ENCODE measurements at regions not wholly inside any gene's neighbourhood (a gene's known extent, or its start where the extent isn't known, plus 50 kb on each side); places are given as distances from the start of the nearest gene placed in this dataset.
"Not testable (repeated sequence)": the region's sequence is repeated elsewhere in the genome, so short reads cannot be mapped to it uniquely, and the experiment has no call there.

- no peak for TF ChIP-seq POLR2AphosphoS5 (IDR thresholded peaks at IDR 0.05)
- no peak for TF ChIP-seq REST (IDR thresholded peaks at IDR 0.05; ENCODE audit: borderline replicate concordance)
- no peak for TF ChIP-seq SMC3 (conservative IDR thresholded peaks at IDR 0.05; ENCODE audit: poor library complexity)
- no peak for TF ChIP-seq MXI1 (conservative IDR thresholded peaks at IDR 0.05; ENCODE audit: poor library complexity, severe bottlenecking)
- no peak for TF ChIP-seq TAF1 (IDR thresholded peaks at IDR 0.05; ENCODE audit: low read depth)
- TF ChIP-seq CTCF (IDR thresholded peaks at IDR 0.05; ENCODE audit: poor library complexity, severe bottlenecking) = no peak
- no peak for TF ChIP-seq EP300 (conservative IDR thresholded peaks at IDR 0.05; ENCODE audit: poor library complexity, severe bottlenecking)
- no peak for TF ChIP-seq EZH2 (IDR thresholded peaks at IDR 0.05; ENCODE audit: borderline replicate concordance, insufficient read depth, low read length, poor library complexity, severe bottlenecking)
- TF ChIP-seq RAD21 (conservative IDR thresholded peaks at IDR 0.05) = no peak
- Histone ChIP-seq H3K9ac (ENCODE audit: low read length) (no peak overlapping the region), H2AFZ (ENCODE audit: low read depth, low read length) (no peak overlapping the region), H3K9me3 (ENCODE audit: low read length) (no peaks in the 10 kb centered on the region), H3K27ac (ENCODE audit: low read length) (no peak overlapping the region), H3K9me2 (ENCODE audit: insufficient read depth, low read length) (no peaks in the 10 kb centered on the region), H3F3A (ENCODE audit: insufficient read depth, low read length, poor library complexity, severe bottlenecking) (no peaks in the 10 kb centered on the region), H3K4me3 (ENCODE audit: low read length) (no peak overlapping the region), H3K36me3 (ENCODE audit: insufficient read depth, low read length) (no peaks in the 10 kb centered on the region), H3K4me2 (ENCODE audit: low read length) (no peak overlapping the region), H3K27me3 (ENCODE audit: insufficient read depth, low read depth, low read length) (no peaks in the 10 kb centered on the region), H4K20me1 (ENCODE audit: insufficient read depth) (no peaks in the 10 kb centered on the region), H3K79me2 (replicated peaks; ENCODE audit: insufficient read depth, low read length) (no peaks in the 10 kb centered on the region)
Measured at GRCh38 chr9:135306699-135307098, 172.9 kb upstream of the PPP1R26 start.

- Histone ChIP-seq H3K9me2 (ENCODE audit: insufficient read depth, low read length) (no peaks in the 10 kb centered on the region), H3K4me2 (ENCODE audit: low read length) (no peak overlapping the region), H3K27ac (ENCODE audit: low read length) (no peak overlapping the region), H2AFZ (ENCODE audit: low read depth, low read length) (no peak overlapping the region), H3K27me3 (ENCODE audit: insufficient read depth, low read depth, low read length) (no peaks in the 10 kb centered on the region), H3F3A (ENCODE audit: insufficient read depth, low read length, poor library complexity, severe bottlenecking) (no peaks in the 10 kb centered on the region), H4K20me1 (ENCODE audit: insufficient read depth) (no peaks in the 10 kb centered on the region), H3K9me3 (ENCODE audit: low read length) (no peaks in the 10 kb centered on the region), H3K79me2 (replicated peaks; ENCODE audit: insufficient read depth, low read length) (no peaks in the 10 kb centered on the region), H3K4me3 (ENCODE audit: low read length) (no peak overlapping the region), H3K9ac (ENCODE audit: low read length) (no peak overlapping the region), H3K36me3 (ENCODE audit: insufficient read depth, low read length) (no peaks in the 10 kb centered on the region)
- TF ChIP-seq CTCF (IDR thresholded peaks at IDR 0.05; ENCODE audit: poor library complexity, severe bottlenecking) (no peak), REST (IDR thresholded peaks at IDR 0.05; ENCODE audit: borderline replicate concordance) (no peak), EP300 (conservative IDR thresholded peaks at IDR 0.05; ENCODE audit: poor library complexity, severe bottlenecking) (no peak), EZH2 (IDR thresholded peaks at IDR 0.05; ENCODE audit: borderline replicate concordance, insufficient read depth, low read length, poor library complexity, severe bottlenecking) (no peak), SMC3 (conservative IDR thresholded peaks at IDR 0.05; ENCODE audit: poor library complexity) (no peak), MXI1 (conservative IDR thresholded peaks at IDR 0.05; ENCODE audit: poor library complexity, severe bottlenecking) (no peak), RAD21 (conservative IDR thresholded peaks at IDR 0.05) (no peak), TAF1 (IDR thresholded peaks at IDR 0.05; ENCODE audit: low read depth) (no peak)
Measured at GRCh38 chr9:135307300-135307699, 172.3 kb upstream of the PPP1R26 start.

GRCh38 chr9:135307919-135308318 is 171.7 kb upstream of the PPP1R26 start:
- not testable (repeated sequence) for H2AFZ ChIP-seq (ENCODE audit: low read depth, low read length); H3F3A ChIP-seq (ENCODE audit: insufficient read depth, low read length, poor library complexity, severe bottlenecking); H3K4me2 ChIP-seq (ENCODE audit: low read length); H3K9me2 ChIP-seq (ENCODE audit: insufficient read depth, low read length); H3K9me3 ChIP-seq (ENCODE audit: low read length); H3K9ac ChIP-seq (ENCODE audit: low read length); H3K79me2 ChIP-seq (replicated peaks; ENCODE audit: insufficient read depth, low read length); H4K20me1 ChIP-seq (ENCODE audit: insufficient read depth); H3K27me3 ChIP-seq (ENCODE audit: insufficient read depth, low read depth, low read length); H3K27ac ChIP-seq (ENCODE audit: low read length); H3K4me3 ChIP-seq (ENCODE audit: low read length); H3K36me3 ChIP-seq (ENCODE audit: insufficient read depth, low read length)
